HG03439 (cell line): ENCODE measurements at regions not wholly inside any gene's neighbourhood (a gene's known extent, or its start where the extent isn't known, plus 50 kb on each side); places are given as distances from the start of the nearest gene placed in this dataset.
"Not testable (repeated sequence)": the region's sequence is repeated elsewhere in the genome, so short reads cannot be mapped to it uniquely, and the experiment has no call there.

Experiments used
- ATAC-seq: cut with Tn5 transposase; IDR thresholded peaks from one replicate; pipeline ENCODE4 v1.9.1; 2021; ENCODE audit warnings: mild to moderate bottlenecking, moderate library complexity; ENCODE audit not compliant: unreplicated experiment

GRCh38 chr4:1572964-1573720 lies 111.0 kb downstream of the FAM53A start:
- ATAC-seq = no peak

GRCh38 chr4:1572521-1572920 lies 111.6 kb downstream of the FAM53A start:
- no peak for ATAC-seq

- no peak for ATAC-seq
These were observed 112.1 kb downstream of the FAM53A start for GRCh38 chr4:1572010-1572385.

- ATAC-seq = no peak
These were observed 112.7 kb downstream of the FAM53A start for GRCh38 chr4:1571165-1572009.

GRCh38 chr4:1570291-1571164 lies 113.6 kb downstream of the FAM53A start:
- ATAC-seq = no peak

GRCh38 chr4:1569461-1570151 lies 114.5 kb downstream of the FAM53A start:
- ATAC-seq = no peak

GRCh38 chr4:1568855-1569460 lies 115.2 kb downstream of the FAM53A start:
- ATAC-seq = no peak

GRCh38 chr4:1567808-1568581 lies 116.1 kb downstream of the FAM53A start:
- no peak for ATAC-seq

GRCh38 chr4:1567519-1567807 lies 116.7 kb downstream of the FAM53A start:
- ATAC-seq = no peak

- ATAC-seq = no peak
These were observed 117.1 kb downstream of the FAM53A start for GRCh38 chr4:1566838-1567518.

- not testable (repeated sequence) for ATAC-seq
These were observed 117.7 kb downstream of the FAM53A start for GRCh38 chr4:1566301-1566837.

GRCh38 chr4:1565598-1566295 lies 118.4 kb downstream of the FAM53A start:
- no peak for ATAC-seq

- no peak for ATAC-seq
These were observed 119.4 kb downstream of the FAM53A start for GRCh38 chr4:1564535-1565375.

GRCh38 chr4:1563768-1564485 lies 120.2 kb downstream of the FAM53A start:
- ATAC-seq = no peak

GRCh38 chr4:1563241-1563640 lies 120.9 kb downstream of the FAM53A start:
- no peak for ATAC-seq

GRCh38 chr4:1562771-1563170 lies 121.3 kb downstream of the FAM53A start:
- no peak for ATAC-seq

GRCh38 chr4:1562371-1562770 lies 121.7 kb downstream of the FAM53A start:
- ATAC-seq = no peak
